ENCODE measurements at regions not wholly inside any gene's neighbourhood (a gene's known extent, or its start where the extent isn't known, plus 50 kb on each side); places are given as distances from the start of the nearest gene placed in this dataset.

- no peaks in the 10 kb centered on the region for H3K36me3 ChIP-seq (ENCODE audit: control insufficient read depth, insufficient read depth, low read length)
- H3K9ac ChIP-seq, result no peak overlapping the region
- H3K27me3 ChIP-seq (ENCODE audit: control insufficient read depth, insufficient read depth, low read length), result no peaks in the 10 kb centered on the region
- H3K4me3 ChIP-seq (ENCODE audit: low read depth, low read length), result no peak overlapping the region
- peak overlapping the region; percentile 2 for H3K27ac ChIP-seq
- no peaks in the 10 kb centered on the region for H3K4me1 ChIP-seq
- peak overlapping the region; percentile 43 for H3K4me2 ChIP-seq (ENCODE audit: low read length)
- H3K79me2 ChIP-seq, result no peaks in the 10 kb centered on the region
- H3K9me3 ChIP-seq (ENCODE audit: control insufficient read depth, low read length), result no peaks in the 10 kb centered on the region
- no peak overlapping the region for H2AFZ ChIP-seq
- TF ChIP-seq CTCF (IDR thresholded peaks at IDR 0.05), result no peak
Measured at GRCh38 chr17:62870030-62870541, 62.0 kb upstream of the MARCHF10 start.

GRCh38 chr17:62868723-62869122 lies 60.6 kb upstream of the MARCHF10 start:
- no peak overlapping the region for H3K4me3 ChIP-seq (ENCODE audit: low read depth, low read length)
- no peaks in the 10 kb centered on the region for H3K27me3 ChIP-seq (ENCODE audit: control insufficient read depth, insufficient read depth, low read length)
- H3K4me2 ChIP-seq (ENCODE audit: low read length), result no peak overlapping the region
- no peaks in the 10 kb centered on the region for H3K36me3 ChIP-seq (ENCODE audit: control insufficient read depth, insufficient read depth, low read length)
- no peaks in the 10 kb centered on the region for H3K4me1 ChIP-seq
- H3K9ac ChIP-seq, result no peak overlapping the region
- H3K79me2 ChIP-seq, result no peaks in the 10 kb centered on the region
- no peaks in the 10 kb centered on the region for H3K9me3 ChIP-seq (ENCODE audit: control insufficient read depth, low read length)
- H3K27ac ChIP-seq, result no peak overlapping the region
- TF ChIP-seq CTCF (IDR thresholded peaks at IDR 0.05), result no peak
- no peak overlapping the region for H2AFZ ChIP-seq

GRCh38 chr17:62868008-62868407 lies 59.9 kb upstream of the MARCHF10 start:
- H3K27ac ChIP-seq, result no peak overlapping the region
- H3K4me1 ChIP-seq, result no peaks in the 10 kb centered on the region
- H3K36me3 ChIP-seq (ENCODE audit: control insufficient read depth, insufficient read depth, low read length), result no peaks in the 10 kb centered on the region
- no peak overlapping the region for H3K4me2 ChIP-seq (ENCODE audit: low read length)
- H3K9ac ChIP-seq, result no peak overlapping the region
- H3K9me3 ChIP-seq (ENCODE audit: control insufficient read depth, low read length), result no peaks in the 10 kb centered on the region
- H3K4me3 ChIP-seq (ENCODE audit: low read depth, low read length), result no peak overlapping the region
- H3K79me2 ChIP-seq, result no peaks in the 10 kb centered on the region
- H2AFZ ChIP-seq, result no peak overlapping the region
- no peaks in the 10 kb centered on the region for H3K27me3 ChIP-seq (ENCODE audit: control insufficient read depth, insufficient read depth, low read length)
- no peak for TF ChIP-seq CTCF (IDR thresholded peaks at IDR 0.05)

GRCh38 chr17:62867303-62867702 lies 59.2 kb upstream of the MARCHF10 start:
- H3K27ac ChIP-seq, result no peak overlapping the region
- H2AFZ ChIP-seq, result no peak overlapping the region
- H3K9ac ChIP-seq, result no peak overlapping the region
- no peaks in the 10 kb centered on the region for H3K9me3 ChIP-seq (ENCODE audit: control insufficient read depth, low read length)
- no peaks in the 10 kb centered on the region for H3K79me2 ChIP-seq
- no peak overlapping the region for H3K4me2 ChIP-seq (ENCODE audit: low read length)
- no peaks in the 10 kb centered on the region for H3K36me3 ChIP-seq (ENCODE audit: control insufficient read depth, insufficient read depth, low read length)
- no peak overlapping the region for H3K4me3 ChIP-seq (ENCODE audit: low read depth, low read length)
- TF ChIP-seq CTCF (IDR thresholded peaks at IDR 0.05), result no peak
- peaks cover under 1% of the 10 kb centered on the region for H3K4me1 ChIP-seq
- no peaks in the 10 kb centered on the region for H3K27me3 ChIP-seq (ENCODE audit: control insufficient read depth, insufficient read depth, low read length)

GRCh38 chr17:62866471-62866870 lies 58.4 kb upstream of the MARCHF10 start:
- no peak for TF ChIP-seq CTCF (IDR thresholded peaks at IDR 0.05)
- Histone ChIP-seq H2AFZ (no peak overlapping the region), H3K27me3 (ENCODE audit: control insufficient read depth, insufficient read depth, low read length) (no peaks in the 10 kb centered on the region), H3K4me2 (ENCODE audit: low read length) (no peak overlapping the region), H3K4me1 (peaks cover 9% of the 10 kb centered on the region), H3K4me3 (ENCODE audit: low read depth, low read length) (no peak overlapping the region), H3K79me2 (no peaks in the 10 kb centered on the region), H3K36me3 (ENCODE audit: control insufficient read depth, insufficient read depth, low read length) (no peaks in the 10 kb centered on the region), H3K9ac (no peak overlapping the region), H3K27ac (no peak overlapping the region), H3K9me3 (ENCODE audit: control insufficient read depth, low read length) (no peaks in the 10 kb centered on the region)
